ENCODE measurements at regions not wholly inside any gene's neighbourhood (a gene's known extent, or its start where the extent isn't known, plus 50 kb on each side); places are given as distances from the start of the nearest gene placed in this dataset.

DNA sequence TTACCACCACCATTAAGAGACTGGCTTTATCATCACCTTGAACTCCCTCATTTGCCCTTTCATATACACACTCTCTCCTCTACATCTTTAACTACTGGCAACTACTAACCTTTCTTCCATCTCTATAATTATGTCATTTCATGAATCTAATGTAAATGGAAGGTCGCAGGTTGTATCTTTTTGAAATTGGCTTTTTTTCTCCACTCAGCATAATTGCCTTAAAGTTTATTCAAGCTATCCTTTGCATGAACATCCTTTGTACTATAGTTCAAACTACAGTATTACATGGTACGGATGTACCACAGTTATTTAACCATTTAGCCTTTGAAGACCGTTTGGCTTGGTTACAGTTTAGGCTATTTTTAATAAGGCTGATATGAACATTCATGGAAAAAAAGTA is 129.5 kb upstream of the ZNF804A start:
- DNase-seq (ENCODE audit: low read depth in 2 of 2), result no peak
- H3K4me3 ChIP-seq (replicated peaks in 1 of 2; ENCODE audit: low read depth in 2 of 2, low read length in 2 of 2), result no peak overlapping the region
- TF ChIP-seq, protein P1, sequence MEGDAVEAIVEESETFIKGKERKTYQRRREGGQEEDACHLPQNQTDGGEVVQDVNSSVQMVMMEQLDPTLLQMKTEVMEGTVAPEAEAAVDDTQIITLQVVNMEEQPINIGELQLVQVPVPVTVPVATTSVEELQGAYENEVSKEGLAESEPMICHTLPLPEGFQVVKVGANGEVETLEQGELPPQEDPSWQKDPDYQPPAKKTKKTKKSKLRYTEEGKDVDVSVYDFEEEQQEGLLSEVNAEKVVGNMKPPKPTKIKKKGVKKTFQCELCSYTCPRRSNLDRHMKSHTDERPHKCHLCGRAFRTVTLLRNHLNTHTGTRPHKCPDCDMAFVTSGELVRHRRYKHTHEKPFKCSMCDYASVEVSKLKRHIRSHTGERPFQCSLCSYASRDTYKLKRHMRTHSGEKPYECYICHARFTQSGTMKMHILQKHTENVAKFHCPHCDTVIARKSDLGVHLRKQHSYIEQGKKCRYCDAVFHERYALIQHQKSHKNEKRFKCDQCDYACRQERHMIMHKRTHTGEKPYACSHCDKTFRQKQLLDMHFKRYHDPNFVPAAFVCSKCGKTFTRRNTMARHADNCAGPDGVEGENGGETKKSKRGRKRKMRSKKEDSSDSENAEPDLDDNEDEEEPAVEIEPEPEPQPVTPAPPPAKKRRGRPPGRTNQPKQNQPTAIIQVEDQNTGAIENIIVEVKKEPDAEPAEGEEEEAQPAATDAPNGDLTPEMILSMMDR (IDR thresholded peaks at IDR 0.05; ENCODE audit: low read depth, low read length), result no peak

DNA sequence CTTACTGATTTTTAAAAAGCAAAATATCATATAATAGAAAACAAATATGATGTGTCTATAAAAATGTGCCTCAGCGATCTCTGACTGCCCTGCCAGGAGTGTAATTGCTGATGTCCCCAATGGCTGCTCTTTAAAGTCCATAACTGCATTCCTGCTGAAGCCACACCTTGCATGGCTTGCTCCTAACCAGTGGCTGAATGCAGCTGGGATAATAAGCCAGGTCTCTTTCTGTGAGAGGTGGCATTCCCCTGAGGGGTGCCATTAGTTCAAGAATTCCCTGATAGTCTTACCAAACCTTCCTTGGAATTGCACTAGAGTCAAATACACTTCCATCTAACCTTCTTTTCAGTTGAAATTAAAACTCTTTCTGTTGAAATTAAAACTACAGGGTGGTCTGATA is 125.8 kb upstream of the ZNF804A start:
- TF ChIP-seq, protein P1 (IDR thresholded peaks at IDR 0.05; ENCODE audit: low read depth, low read length), result no peak
- DNase-seq (ENCODE audit: low read depth in 2 of 2), result no peak
- H3K4me3 ChIP-seq (replicated peaks in 1 of 2; ENCODE audit: low read depth in 2 of 2, low read length in 2 of 2), result no peak overlapping the region

DNA sequence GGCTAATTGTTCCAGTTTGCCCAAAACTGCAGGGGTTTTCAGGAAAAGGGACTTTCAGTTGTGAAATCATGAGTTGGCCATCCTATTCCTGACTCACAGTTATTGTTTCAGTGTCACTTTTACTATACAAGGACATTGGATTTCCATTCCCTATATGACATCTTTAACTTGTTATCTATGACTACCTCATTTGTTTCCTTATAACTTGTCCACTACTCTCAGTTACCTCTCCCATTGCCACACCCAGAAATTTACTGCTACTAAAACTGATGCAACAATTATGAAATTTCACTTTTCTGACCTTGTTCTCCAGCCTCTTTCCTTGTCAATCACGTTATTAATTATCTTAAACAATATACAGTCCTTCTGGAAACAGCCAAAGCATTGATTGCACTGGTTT is 116.5 kb upstream of the ZNF804A start:
- DNase-seq (ENCODE audit: low read depth in 2 of 2), result no peak
- TF ChIP-seq, protein P1 (IDR thresholded peaks at IDR 0.05; ENCODE audit: low read depth, low read length), result no peak
- H3K4me3 ChIP-seq (replicated peaks in 1 of 2; ENCODE audit: low read depth in 2 of 2, low read length in 2 of 2), result no peak overlapping the region

DNA sequence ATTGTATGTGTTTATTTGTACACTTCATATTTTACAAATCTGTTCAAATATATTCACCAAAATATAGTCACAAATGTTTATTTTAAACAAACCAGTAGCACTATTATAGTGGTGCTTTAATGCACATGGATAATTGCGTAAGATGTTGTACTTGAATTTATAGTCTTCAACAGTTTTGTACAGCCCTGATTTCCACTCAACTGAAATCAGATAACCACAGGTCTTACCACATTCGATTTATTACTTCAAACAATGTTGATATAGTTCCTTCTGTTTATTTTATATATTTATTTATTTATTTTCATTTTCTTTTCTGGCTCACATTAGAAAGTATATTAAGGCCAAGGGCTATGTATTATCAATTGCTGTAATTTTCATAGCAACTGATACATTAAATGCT is 99.4 kb upstream of the ZNF804A start:
- no peak overlapping the region for H3K4me3 ChIP-seq (replicated peaks in 1 of 2; ENCODE audit: low read depth in 2 of 2, low read length in 2 of 2)
- DNase-seq (ENCODE audit: low read depth in 2 of 2), result no peak
- TF ChIP-seq, protein P1 (IDR thresholded peaks at IDR 0.05; ENCODE audit: low read depth, low read length), result no peak

DNA sequence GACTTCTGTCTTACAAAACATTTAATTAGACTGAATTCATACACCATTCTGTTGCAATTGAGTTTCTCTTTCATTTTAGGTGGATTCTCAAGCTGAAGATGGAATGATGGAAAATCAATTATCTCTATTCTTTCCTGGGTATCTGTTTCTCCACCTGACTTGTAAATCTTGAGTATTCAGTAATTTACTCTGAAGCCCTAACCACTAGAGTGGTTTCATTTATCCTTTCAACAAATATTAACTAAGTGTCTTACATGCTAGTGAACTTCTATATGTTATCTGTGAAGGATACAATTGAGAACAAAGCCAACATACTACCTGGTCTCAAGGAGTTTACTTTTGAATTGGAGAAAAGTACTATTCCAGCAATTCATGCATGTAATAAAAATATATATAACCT is 94.1 kb upstream of the ZNF804A start:
- TF ChIP-seq, protein P1 (IDR thresholded peaks at IDR 0.05; ENCODE audit: low read depth, low read length), result no peak
- no peak for DNase-seq (ENCODE audit: low read depth in 2 of 2)
- H3K4me3 ChIP-seq (replicated peaks in 1 of 2; ENCODE audit: low read depth in 2 of 2, low read length in 2 of 2), result no peak overlapping the region

DNA sequence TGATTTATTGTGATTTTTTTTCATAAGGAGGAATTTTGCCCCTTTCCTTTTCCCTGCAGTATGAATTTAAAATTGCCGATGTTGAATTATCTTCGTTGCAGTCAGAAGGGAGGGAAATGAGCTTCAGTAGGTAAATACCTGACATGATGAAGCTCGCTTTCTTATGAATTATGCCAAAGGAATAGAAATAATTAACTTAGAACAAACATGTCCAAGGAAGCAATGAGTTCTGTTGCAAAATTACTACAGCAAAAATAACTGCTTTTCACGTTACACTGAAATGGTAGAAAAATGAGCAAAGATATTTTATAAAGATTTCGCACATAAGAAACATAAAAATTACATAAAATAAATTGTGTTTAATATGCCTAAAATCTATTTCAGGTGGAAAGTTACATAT is 91.1 kb upstream of the ZNF804A start:
- no peak for DNase-seq (ENCODE audit: low read depth in 2 of 2)
- H3K4me3 ChIP-seq (replicated peaks in 1 of 2; ENCODE audit: low read depth in 2 of 2, low read length in 2 of 2), result no peak overlapping the region
- TF ChIP-seq, protein P1 (IDR thresholded peaks at IDR 0.05; ENCODE audit: low read depth, low read length), result no peak

DNA sequence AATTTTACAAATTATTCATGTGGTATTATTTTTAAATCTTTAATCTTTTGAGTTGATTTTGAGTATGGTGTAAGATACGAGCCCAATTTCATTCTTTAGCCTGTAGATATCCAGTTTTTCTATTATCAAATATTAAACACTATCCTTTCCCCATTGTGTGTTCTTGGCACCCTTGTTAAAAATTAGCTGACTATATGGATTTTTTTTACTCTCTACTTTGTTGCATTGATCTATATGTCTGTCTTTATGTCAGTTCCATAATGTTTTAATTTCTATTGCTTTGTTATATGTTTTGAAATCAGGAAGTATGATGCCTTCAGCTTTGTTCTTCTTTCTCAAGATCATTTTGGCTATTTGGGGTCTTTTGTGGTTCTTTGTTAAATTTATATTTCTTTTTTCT is 80.9 kb upstream of the ZNF804A start:
- TF ChIP-seq, protein P1 (IDR thresholded peaks at IDR 0.05; ENCODE audit: low read depth, low read length), result no peak
- no peak overlapping the region for H3K4me3 ChIP-seq (replicated peaks in 1 of 2; ENCODE audit: low read depth in 2 of 2, low read length in 2 of 2)
- DNase-seq (ENCODE audit: low read depth in 2 of 2), result no peak
